ENCODE measurements at regions not wholly inside any gene's neighbourhood (a gene's known extent, or its start where the extent isn't known, plus 50 kb on each side); places are given as distances from the start of the nearest gene placed in this dataset.
A peak's percentile ranks its signal among the peaks of the same experiment; 100 is the strongest.

DNA sequence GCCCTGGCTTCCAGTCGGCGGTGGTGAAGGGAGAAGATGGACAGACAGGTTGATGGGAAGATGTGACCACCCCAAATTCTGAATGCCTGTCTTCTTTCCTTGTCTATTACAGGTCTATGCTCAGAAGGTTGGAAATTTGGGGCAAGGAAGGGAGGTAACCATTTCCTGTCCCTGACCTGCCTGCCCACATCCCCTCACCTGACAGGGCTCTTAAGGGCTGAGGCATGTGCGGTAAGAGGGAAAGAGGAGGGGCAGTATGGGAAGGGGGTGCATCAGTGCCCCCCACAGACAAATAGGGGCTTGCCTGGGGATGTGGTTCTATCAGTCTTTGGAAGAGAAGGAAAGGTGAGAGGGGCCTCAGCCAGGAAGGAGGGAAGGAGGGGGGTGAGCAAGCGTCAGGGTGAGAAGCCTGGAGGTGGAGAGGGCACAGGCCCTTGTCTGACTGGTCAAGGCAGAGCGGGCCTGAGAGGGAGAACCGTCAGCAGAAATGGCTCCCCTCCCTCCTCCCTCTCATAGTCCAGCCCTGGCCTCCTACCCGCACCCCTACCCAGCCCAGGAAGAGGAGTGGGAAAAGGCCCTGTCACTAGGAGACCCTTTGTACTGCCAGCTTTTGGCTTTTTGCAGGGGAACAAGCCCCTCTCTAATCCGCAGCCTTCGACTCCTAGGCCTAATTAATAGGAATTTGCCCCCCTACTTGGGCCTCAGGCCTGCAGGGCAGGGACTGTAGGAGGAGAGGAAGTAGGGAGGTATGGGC lies 104.4 kb upstream of the FOXP4 start:
- Histone ChIP-seq H3K9me3 (ENCODE audit: insufficient read depth, low read depth, low read length) (no peaks in the 10 kb centered on the region), H3K27ac (ENCODE audit: low read depth, low read length) (no peak overlapping the region), H3K9ac (ENCODE audit: low read length) (no peak overlapping the region), H3K4me1 (ENCODE audit: insufficient read depth, low read length) (peaks cover 8% of the 10 kb centered on the region), H3K79me2 (ENCODE audit: insufficient read depth, low read length) (no peaks in the 10 kb centered on the region), H2AFZ (ENCODE audit: low read depth, low read length) (no peak overlapping the region), H4K20me1 (ENCODE audit: insufficient read depth, low read length) (no peaks in the 10 kb centered on the region), H3K36me3 (ENCODE audit: insufficient read depth, low read length) (no peaks in the 10 kb centered on the region), H3K4me2 (ENCODE audit: low read length) (no peak overlapping the region), H3K27me3 (ENCODE audit: insufficient read depth, low read length) (peaks cover 41% of the 10 kb centered on the region), H3K4me3 (ENCODE audit: insufficient read depth, low read depth, low read length) (no peak overlapping the region)
- H3K9me3 Mint-ChIP-seq (ENCODE audit: unreplicated experiment) = no peaks in the 10 kb centered on the region
- H3K36me3 Mint-ChIP-seq (ENCODE audit: low read depth, unreplicated experiment) = no peaks in the 10 kb centered on the region
- H3K4me3 Mint-ChIP-seq (ENCODE audit: unreplicated experiment) = no peak overlapping the region
- H3K27me3 Mint-ChIP-seq (ENCODE audit: low read depth, unreplicated experiment) = peaks cover 37% of the 10 kb centered on the region
- FAIRE-seq = no peak
- no peak for TF ChIP-seq EZH2 (IDR thresholded peaks at IDR 0.05; ENCODE audit: insufficient read depth, low read length)
- TF ChIP-seq, protein P1, sequence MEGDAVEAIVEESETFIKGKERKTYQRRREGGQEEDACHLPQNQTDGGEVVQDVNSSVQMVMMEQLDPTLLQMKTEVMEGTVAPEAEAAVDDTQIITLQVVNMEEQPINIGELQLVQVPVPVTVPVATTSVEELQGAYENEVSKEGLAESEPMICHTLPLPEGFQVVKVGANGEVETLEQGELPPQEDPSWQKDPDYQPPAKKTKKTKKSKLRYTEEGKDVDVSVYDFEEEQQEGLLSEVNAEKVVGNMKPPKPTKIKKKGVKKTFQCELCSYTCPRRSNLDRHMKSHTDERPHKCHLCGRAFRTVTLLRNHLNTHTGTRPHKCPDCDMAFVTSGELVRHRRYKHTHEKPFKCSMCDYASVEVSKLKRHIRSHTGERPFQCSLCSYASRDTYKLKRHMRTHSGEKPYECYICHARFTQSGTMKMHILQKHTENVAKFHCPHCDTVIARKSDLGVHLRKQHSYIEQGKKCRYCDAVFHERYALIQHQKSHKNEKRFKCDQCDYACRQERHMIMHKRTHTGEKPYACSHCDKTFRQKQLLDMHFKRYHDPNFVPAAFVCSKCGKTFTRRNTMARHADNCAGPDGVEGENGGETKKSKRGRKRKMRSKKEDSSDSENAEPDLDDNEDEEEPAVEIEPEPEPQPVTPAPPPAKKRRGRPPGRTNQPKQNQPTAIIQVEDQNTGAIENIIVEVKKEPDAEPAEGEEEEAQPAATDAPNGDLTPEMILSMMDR (IDR thresholded peaks at IDR 0.05; ENCODE audit: insufficient read depth, low read depth, low read length) = no peak
- DNase-seq (ENCODE audit: low read depth) = no peak
- peak overlapping the region; percentile 34 for H3K27ac Mint-ChIP-seq (ENCODE audit: unreplicated experiment)
- peaks cover 5% of the 10 kb centered on the region for H3K4me1 Mint-ChIP-seq (ENCODE audit: low read depth, unreplicated experiment)

DNA sequence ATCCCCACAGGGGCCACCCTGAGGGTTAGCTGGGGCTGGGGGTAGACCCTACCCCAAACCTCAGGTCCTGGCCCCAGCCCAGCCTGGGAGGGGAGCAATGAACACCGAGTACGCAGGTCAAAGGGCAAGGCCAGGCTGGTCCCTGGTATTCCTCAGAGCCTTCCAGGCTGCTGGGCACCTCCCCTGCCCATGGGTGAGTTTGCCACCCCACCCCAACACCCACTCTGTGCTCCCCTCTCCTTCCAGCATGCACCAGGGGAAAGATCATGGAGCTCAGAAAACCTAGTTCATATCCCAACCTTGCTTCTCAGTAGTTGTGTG lies 103.9 kb upstream of the FOXP4 start:
- peaks cover 36% of the 10 kb centered on the region for H3K27me3 Mint-ChIP-seq (ENCODE audit: low read depth, unreplicated experiment)
- no peak overlapping the region for H3K27ac Mint-ChIP-seq (ENCODE audit: unreplicated experiment)
- H3K27me3 ChIP-seq (ENCODE audit: insufficient read depth, low read length) = peaks cover 41% of the 10 kb centered on the region
- H3K4me2 ChIP-seq (ENCODE audit: low read length) = peak overlapping the region; percentile 78
- H3K9ac ChIP-seq (ENCODE audit: low read length) = no peak overlapping the region
- H3K4me3 ChIP-seq (ENCODE audit: insufficient read depth, low read depth, low read length) = no peak overlapping the region
- peaks cover 5% of the 10 kb centered on the region for H3K4me1 Mint-ChIP-seq (ENCODE audit: low read depth, unreplicated experiment)
- H3K9me3 Mint-ChIP-seq (ENCODE audit: unreplicated experiment) = no peaks in the 10 kb centered on the region
- TF ChIP-seq, protein P1 (IDR thresholded peaks at IDR 0.05; ENCODE audit: insufficient read depth, low read depth, low read length) = no peak
- TF ChIP-seq EZH2 (IDR thresholded peaks at IDR 0.05; ENCODE audit: insufficient read depth, low read length) = no peak
- no peak overlapping the region for H3K4me3 Mint-ChIP-seq (ENCODE audit: unreplicated experiment)
- DNase-seq (ENCODE audit: low read depth) (no peak), FAIRE-seq (no peak)
- no peaks in the 10 kb centered on the region for H4K20me1 ChIP-seq (ENCODE audit: insufficient read depth, low read length)
- H3K27ac ChIP-seq (ENCODE audit: low read depth, low read length) = no peak overlapping the region
- H3K79me2 ChIP-seq (ENCODE audit: insufficient read depth, low read length) = no peaks in the 10 kb centered on the region
- no peaks in the 10 kb centered on the region for H3K36me3 Mint-ChIP-seq (ENCODE audit: low read depth, unreplicated experiment)
- no peak overlapping the region for H2AFZ ChIP-seq (ENCODE audit: low read depth, low read length)
- H3K4me1 ChIP-seq (ENCODE audit: insufficient read depth, low read length) = peaks cover 8% of the 10 kb centered on the region
- no peaks in the 10 kb centered on the region for H3K9me3 ChIP-seq (ENCODE audit: insufficient read depth, low read depth, low read length)
- H3K36me3 ChIP-seq (ENCODE audit: insufficient read depth, low read length) = no peaks in the 10 kb centered on the region

DNA sequence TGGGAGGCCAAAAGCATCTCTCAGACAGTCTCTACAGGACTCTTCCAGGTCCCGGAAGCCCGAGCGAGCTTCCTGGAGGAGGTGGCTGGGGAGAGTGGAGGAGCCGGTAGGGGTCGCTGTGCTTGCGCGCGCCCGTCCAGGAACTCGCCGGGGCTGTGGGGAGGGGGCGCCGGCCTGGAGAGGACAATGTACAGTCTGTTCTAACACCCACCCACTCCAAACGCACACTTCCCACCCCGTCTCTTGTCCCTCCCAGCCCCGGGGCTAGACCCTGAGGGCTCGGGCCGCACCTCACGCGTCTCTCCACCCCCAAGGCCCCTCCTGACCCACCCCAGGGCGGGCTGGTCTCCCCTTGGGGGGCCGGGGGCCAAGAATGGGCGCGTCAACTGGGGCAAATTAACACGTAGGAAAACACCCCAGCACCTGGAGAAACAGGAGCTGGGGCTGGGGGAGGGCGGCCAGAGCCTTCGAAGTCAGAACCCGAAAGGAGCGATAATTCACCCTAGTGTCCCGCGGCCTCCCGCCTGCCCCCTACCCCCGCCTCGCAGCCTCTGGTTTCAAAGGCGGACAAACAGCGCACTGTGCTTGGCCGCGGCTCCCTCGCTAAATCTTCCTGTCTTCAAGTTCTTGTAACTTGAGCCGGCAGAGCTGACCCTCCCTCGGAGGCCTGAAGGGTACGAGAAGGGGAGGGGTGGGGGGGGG lies 103.2 kb upstream of the FOXP4 start:
- no peaks in the 10 kb centered on the region for H3K79me2 ChIP-seq (ENCODE audit: insufficient read depth, low read length)
- Mint-ChIP-seq H3K4me3 (ENCODE audit: unreplicated experiment) (no peak overlapping the region), H3K36me3 (ENCODE audit: low read depth, unreplicated experiment) (no peaks in the 10 kb centered on the region), H3K4me1 (ENCODE audit: low read depth, unreplicated experiment) (peaks cover 5% of the 10 kb centered on the region), H3K27me3 (ENCODE audit: low read depth, unreplicated experiment) (peaks cover 37% of the 10 kb centered on the region), H3K27ac (ENCODE audit: unreplicated experiment) (no peak overlapping the region), H3K9me3 (ENCODE audit: unreplicated experiment) (no peaks in the 10 kb centered on the region)
- DNase-seq (ENCODE audit: low read depth) = peak; percentile 58
- peaks cover 38% of the 10 kb centered on the region for H3K27me3 ChIP-seq (ENCODE audit: insufficient read depth, low read length)
- peak overlapping the region; percentile 78 for H3K4me2 ChIP-seq (ENCODE audit: low read length)
- TF ChIP-seq EZH2 (IDR thresholded peaks at IDR 0.05; ENCODE audit: insufficient read depth, low read length) = peak; percentile 62
- TF ChIP-seq, protein P1 (IDR thresholded peaks at IDR 0.05; ENCODE audit: insufficient read depth, low read depth, low read length) = no peak
- no peaks in the 10 kb centered on the region for H4K20me1 ChIP-seq (ENCODE audit: insufficient read depth, low read length)
- no peak overlapping the region for H3K9ac ChIP-seq (ENCODE audit: low read length)
- FAIRE-seq = no peak
- H3K9me3 ChIP-seq (ENCODE audit: insufficient read depth, low read depth, low read length) = no peaks in the 10 kb centered on the region
- peak overlapping the region; percentile 47 for H2AFZ ChIP-seq (ENCODE audit: low read depth, low read length)
- H3K4me3 ChIP-seq (ENCODE audit: insufficient read depth, low read depth, low read length) = no peak overlapping the region
- no peak overlapping the region for H3K27ac ChIP-seq (ENCODE audit: low read depth, low read length)
- H3K36me3 ChIP-seq (ENCODE audit: insufficient read depth, low read length) = no peaks in the 10 kb centered on the region
- peaks cover 8% of the 10 kb centered on the region for H3K4me1 ChIP-seq (ENCODE audit: insufficient read depth, low read length)

Measured in astrocyte (in vitro differentiated cells and primary cell).